ENCODE measurements at regions not wholly inside any gene's neighbourhood (a gene's known extent, or its start where the extent isn't known, plus 50 kb on each side); places are given as distances from the start of the nearest gene placed in this dataset.

GRCh38 chr1:81650776-81651175, 150.0 kb upstream of the ADGRL2 start:
- no peak for TF ChIP-seq POLR2A (IDR thresholded peaks at IDR 0.05)
- no peak for TF ChIP-seq CTCF (IDR thresholded peaks at IDR 0.05)
